ENCODE measurements at regions not wholly inside any gene's neighbourhood (a gene's known extent, or its start where the extent isn't known, plus 50 kb on each side); places are given as distances from the start of the nearest gene placed in this dataset. TPM values are rescaled to one million over a fixed set of nuclear protein-coding genes. Genes with fewer than 3 reads are reported as not detected.

GRCh38 chr1:147491098-147491497 is 50.2 kb upstream of the BCL9 start:
- Histone ChIP-seq H3K4me3 (ENCODE audit: low read depth in 1 of 3, low read length in 3 of 3) (no peak overlapping the region), H3K4me1 (ENCODE audit: control insufficient read depth in 4 of 4, insufficient read depth in 4 of 4, low read length in 3 of 4) (peaks cover 0 to 6% (median 3%) of the 10 kb centered on the region in 4 donors), H3K27me3 (ENCODE audit: control insufficient read depth in 4 of 4, insufficient read depth in 4 of 4, low read length in 3 of 4) (no peaks in the 10 kb centered on the region), H3K9ac (ENCODE audit: low read depth in 1 of 2, low read length in 2 of 2) (no peak overlapping the region), H3K27ac (ENCODE audit: low read depth in 1 of 2, low read length in 2 of 2) (no peak overlapping the region), H3K9me3 (ENCODE audit: control insufficient read depth in 4 of 4, low read length in 3 of 4) (no peaks in the 10 kb centered on the region), H3K36me3 (ENCODE audit: control insufficient read depth in 4 of 4, insufficient read depth in 3 of 4, low read depth in 1 of 4, low read length in 3 of 4) (no peaks in the 10 kb centered on the region)
- TF ChIP-seq RAD21 (IDR thresholded peaks at IDR 0.05) (no peak), MAX (IDR thresholded peaks at IDR 0.05) (no peak), ZBTB33 (IDR thresholded peaks at IDR 0.05) (no peak), CTCF (IDR thresholded peaks at IDR 0.05; ENCODE audit: low read depth, low read length, missing input control) (no peak), RXRA (IDR thresholded peaks at IDR 0.05) (no peak), EGR1 (IDR thresholded peaks at IDR 0.05; ENCODE audit: low read depth in 2 of 2) (no peak), GABPA (IDR thresholded peaks at IDR 0.05 in 1 of 2, conservative IDR thresholded peaks at IDR 0.05 in 1 of 2) (no peak), FOXA1 (IDR thresholded peaks at IDR 0.05) (no peak), TAF1 (conservative IDR thresholded peaks at IDR 0.05) (no peak), JUND (IDR thresholded peaks at IDR 0.05) (no peak), REST (IDR thresholded peaks at IDR 0.05) (no peak), YY1 (IDR thresholded peaks at IDR 0.05) (no peak), HNF4A (conservative IDR thresholded peaks at IDR 0.05) (no peak), FOXA2 (IDR thresholded peaks at IDR 0.05) (no peak), ATF3 (IDR thresholded peaks at IDR 0.05) (no peak), HNF4G (IDR thresholded peaks at IDR 0.05) (no peak), SP1 (IDR thresholded peaks at IDR 0.05) (no peak), NR2F2 (IDR thresholded peaks at IDR 0.05) (no peak)
- 72% methylated on average over 2 of the region's 2 CpGs for WGBS
- no peak for DNase-seq (ENCODE audit: low spot score)

Small RNA genes lying in the stretch of these regions (small RNA-seq; reads per million reads assigned to genes)
- not detected for gene RF00019
